Fibroblast of pulmonary artery (primary cell): ENCODE measurements at regions not wholly inside any gene's neighbourhood (a gene's known extent, or its start where the extent isn't known, plus 50 kb on each side); places are given as distances from the start of the nearest gene placed in this dataset.

ENCODE experiments used
- DNase-seq: peaks from one replicate; pipeline ENCODE4 v3.0.0-alpha.2; 2010; ENCODE audit warnings: low read depth
- H3K4me3 ChIP-seq: replicated peaks from 2 replicates; pipeline ENCODE4 v1.5.1; 2011; ENCODE audit warnings: low read depth, mild to moderate bottlenecking, control low read depth, low read length, moderate library complexity
- TF ChIP-seq, protein P1 (sequence below): IDR thresholded peaks from 2 replicates; pipeline ENCODE4 v1.5.1; 2011; ENCODE audit warnings: mild to moderate bottlenecking, control low read depth, low read length, inconsistent platforms; ENCODE audit errors: missing control alignments

DNA sequence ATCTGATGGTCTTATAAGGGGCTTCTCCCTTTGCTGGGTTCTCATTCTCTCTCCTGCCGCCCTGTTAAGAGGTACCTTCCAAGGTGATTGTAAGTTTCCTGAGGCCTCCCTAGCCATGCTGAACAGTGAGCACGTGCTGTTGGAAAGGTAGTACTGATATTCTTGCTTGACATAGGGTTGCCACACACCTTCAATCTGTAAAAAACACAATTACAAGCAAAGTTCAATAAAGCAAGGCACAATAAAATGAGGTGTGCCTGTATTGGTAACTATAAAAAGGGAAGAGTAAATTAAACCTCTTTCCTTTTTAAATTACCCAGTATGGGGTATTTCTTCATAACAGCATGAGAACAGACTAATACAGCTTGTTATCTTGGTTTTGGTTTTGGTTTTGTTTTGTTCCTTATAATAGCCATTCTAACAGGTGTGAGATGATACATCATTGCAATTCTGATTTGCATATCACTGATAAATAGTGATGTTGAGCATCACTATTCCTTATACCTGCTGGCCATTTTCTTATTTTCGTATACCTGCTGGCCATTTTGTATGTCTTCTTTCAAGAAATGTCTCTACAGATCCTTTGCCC, 164.9 kb upstream of the TRIM24 start:
- TF ChIP-seq, protein P1, sequence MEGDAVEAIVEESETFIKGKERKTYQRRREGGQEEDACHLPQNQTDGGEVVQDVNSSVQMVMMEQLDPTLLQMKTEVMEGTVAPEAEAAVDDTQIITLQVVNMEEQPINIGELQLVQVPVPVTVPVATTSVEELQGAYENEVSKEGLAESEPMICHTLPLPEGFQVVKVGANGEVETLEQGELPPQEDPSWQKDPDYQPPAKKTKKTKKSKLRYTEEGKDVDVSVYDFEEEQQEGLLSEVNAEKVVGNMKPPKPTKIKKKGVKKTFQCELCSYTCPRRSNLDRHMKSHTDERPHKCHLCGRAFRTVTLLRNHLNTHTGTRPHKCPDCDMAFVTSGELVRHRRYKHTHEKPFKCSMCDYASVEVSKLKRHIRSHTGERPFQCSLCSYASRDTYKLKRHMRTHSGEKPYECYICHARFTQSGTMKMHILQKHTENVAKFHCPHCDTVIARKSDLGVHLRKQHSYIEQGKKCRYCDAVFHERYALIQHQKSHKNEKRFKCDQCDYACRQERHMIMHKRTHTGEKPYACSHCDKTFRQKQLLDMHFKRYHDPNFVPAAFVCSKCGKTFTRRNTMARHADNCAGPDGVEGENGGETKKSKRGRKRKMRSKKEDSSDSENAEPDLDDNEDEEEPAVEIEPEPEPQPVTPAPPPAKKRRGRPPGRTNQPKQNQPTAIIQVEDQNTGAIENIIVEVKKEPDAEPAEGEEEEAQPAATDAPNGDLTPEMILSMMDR = no peak

DNA sequence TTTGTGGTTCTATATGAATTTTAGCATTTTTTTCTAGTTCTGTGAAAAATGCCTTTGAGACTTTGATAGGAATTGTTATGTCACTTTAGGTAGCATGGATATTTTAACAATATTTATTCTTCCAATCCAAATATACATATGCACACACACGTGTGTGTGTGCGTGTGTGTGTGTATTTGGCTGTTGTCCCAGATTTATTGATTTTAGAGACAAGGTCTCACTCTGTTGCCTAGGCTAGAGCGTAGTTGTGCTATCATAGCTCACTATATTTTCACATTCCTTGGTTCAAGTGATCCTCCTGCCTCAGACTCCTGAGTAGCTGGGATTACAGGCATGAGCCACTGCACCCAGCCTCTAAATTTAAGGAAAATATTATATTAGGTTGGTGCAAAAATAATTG, 162.5 kb upstream of the TRIM24 start:
- H3K4me3 ChIP-seq = no peak overlapping the region
- no peak for DNase-seq
- TF ChIP-seq, protein P1 = no peak

More for the DNA sequence above, 164.9 kb upstream of the TRIM24 start:
- H3K4me3 ChIP-seq = no peak overlapping the region
- no peak for DNase-seq

DNA sequence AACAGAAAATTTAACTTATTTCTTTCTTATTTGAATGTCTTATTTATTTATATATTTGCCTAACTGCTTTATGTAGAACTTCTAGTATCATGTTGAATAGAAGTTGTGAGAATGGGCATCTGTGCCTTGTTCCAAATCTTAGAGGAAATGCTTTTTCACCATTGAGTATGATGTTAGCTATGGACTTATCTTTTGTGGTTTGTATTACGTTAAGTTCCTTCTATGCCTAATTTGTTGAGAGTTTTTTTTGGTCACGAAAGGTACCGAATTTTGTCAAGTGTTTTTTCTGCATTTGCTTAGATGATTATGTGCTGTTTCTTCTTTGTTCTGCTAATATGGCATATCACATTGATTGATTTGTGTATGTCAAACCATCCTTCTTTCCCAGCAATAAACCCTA, 161.0 kb upstream of the TRIM24 start:
- TF ChIP-seq, protein P1 = no peak
- peak; percentile 88 for DNase-seq
- no peak overlapping the region for H3K4me3 ChIP-seq

DNA sequence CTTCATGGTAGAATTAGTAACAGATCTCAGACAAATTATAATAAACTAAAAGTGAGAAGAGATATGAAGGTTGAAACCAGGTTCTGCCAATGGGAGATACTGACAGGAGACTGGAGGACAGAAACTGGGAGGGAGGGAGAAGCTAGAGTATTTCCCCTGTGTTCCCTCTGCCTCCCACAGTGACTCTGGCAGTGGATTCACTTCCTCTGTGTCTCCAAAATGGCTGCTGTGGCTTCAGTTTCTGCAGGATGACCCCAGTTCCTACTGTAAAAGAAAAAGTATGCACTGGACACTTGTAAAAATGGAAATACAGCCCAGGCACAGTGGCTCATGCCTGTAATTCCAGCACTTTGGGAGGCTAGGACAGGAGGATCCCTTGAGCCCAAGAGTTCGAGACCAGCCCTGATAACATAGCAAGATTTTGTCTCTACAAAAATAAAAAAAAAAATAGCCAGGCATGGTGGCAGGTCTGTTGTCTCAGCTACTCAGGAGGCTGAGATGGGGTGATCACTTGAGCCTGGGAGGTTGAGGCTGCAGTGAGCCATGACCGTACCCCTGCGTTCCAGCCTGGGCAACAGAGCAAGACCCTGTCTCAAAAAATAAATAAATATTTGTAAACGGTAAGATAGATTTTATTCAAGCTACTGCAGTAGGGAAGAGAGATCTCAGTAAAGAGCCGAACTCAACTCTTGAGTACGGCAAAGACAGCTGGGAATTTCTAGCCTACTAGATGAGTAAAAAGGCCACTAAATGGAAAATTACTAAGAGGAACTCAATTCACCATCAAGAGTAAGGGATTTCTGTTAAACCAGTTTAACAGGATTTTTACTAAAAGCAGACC, 156.6 kb upstream of the TRIM24 start:
- TF ChIP-seq, protein P1 = no peak
- H3K4me3 ChIP-seq = no peak overlapping the region
- no peak for DNase-seq

DNA sequence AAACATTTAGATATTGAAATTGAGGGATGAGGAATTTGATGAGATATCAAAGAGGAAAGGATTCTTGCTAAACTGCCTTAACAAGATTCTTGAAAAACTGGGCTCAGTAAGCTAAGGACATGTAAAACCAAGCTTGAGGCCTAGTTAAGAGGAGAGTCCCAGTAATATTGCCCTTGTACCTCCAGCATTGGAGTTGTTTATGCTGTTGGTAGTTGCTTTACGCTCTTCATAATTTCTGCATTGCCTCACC, 156.1 kb upstream of the TRIM24 start:
- no peak overlapping the region for H3K4me3 ChIP-seq
- TF ChIP-seq, protein P1 = no peak
- DNase-seq = no peak

DNA sequence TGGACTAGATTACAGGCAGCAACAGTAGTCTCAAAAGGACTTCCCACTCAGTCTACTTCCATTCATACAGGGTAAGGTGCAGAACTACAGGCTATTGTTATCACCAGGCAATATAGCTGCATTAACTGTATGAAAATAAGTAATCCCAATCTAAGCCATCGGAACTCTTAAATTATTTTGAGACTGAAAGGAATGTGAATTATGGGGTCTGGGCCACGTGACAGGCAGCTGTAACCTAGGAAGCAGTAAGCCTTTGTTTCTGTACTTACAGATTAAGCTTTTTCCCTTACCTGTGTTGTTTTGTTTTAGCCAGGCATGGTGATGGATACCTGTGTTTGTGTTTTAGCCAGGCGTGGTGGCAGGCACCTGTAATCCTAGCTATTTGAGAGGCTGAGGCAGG, 152.4 kb upstream of the TRIM24 start:
- TF ChIP-seq, protein P1 = no peak
- no peak overlapping the region for H3K4me3 ChIP-seq
- no peak for DNase-seq

DNA sequence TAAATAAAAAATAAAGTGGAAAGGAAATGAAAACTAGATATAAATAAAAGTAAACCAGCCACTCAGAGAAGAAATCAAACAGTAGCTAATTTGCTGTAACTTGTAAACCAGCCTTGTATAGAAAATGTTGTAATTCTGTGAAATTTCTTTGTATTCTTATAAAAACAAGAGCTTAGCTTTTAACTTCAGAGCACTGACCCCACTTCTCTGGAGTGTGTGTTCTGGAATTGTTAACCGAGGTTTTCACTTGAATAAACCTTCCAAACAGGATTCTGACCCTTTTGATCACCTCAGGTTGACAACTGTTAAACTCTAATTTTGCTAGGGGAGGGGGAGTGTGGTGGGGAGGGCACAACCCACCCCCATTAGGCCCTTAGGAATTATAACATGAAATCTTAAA, 151.9 kb upstream of the TRIM24 start:
- DNase-seq = no peak
- TF ChIP-seq, protein P1 = no peak
- H3K4me3 ChIP-seq = no peak overlapping the region
